Right cardiac atrium (tissue), 5 donors: ENCODE measurements at regions not wholly inside any gene's neighbourhood (a gene's known extent, or its start where the extent isn't known, plus 50 kb on each side); places are given as distances from the start of the nearest gene placed in this dataset.
A peak's percentile ranks its signal among the peaks of the same experiment; 100 is the strongest.

Source experiments
- ATAC-seq, 2 donors: fragments of 200-7000 bp; cut with Tn5 transposase; one replicate each; pipeline versions ENCODE4 v1.8.0 to v1.9.1; 2020; ENCODE audit warnings: moderate library complexity in 2 of 2, mild to moderate bottlenecking in 1 of 2
- DNase-seq, 3 donors: peaks; one replicate each; pipeline ENCODE4 v3.0.0-alpha.2; 2020
- H3K27ac ChIP-seq: one replicate; pipeline ENCODE4 v1.5.1; 2013; ENCODE audit warnings: mild to moderate bottlenecking, low read length, control low read depth, moderate library complexity
- H3K27me3 ChIP-seq: one replicate; pipeline ENCODE4 v1.6.1; 2013; ENCODE audit not compliant: control insufficient read depth, insufficient read depth
- H3K4me1 ChIP-seq: one replicate; pipeline ENCODE4 v1.6.1; 2013; ENCODE audit warnings: low read length; ENCODE audit not compliant: control insufficient read depth, insufficient read depth
- H3K4me3 ChIP-seq: one replicate; pipeline ENCODE4 v1.5.1; 2013; ENCODE audit warnings: low read length, control low read depth
- H3K9me3 ChIP-seq: one replicate; pipeline ENCODE4 v1.6.1; 2013; ENCODE audit warnings: low read length; ENCODE audit not compliant: control insufficient read depth
- WGBS: extraction: QIAGEN DNeasy Blood & Tissue Kit; methylation state at CpG from one replicate; pipeline ENCODE4 v1.1.7; 2013; 5-methylcytosine and 5-hydroxymethylcytosine counted together
- intact Hi-C, 4 donors: fragments of 100-400 bp; cut with DNase I; formaldehyde crosslinking; loops; one replicate each; pipeline versions ENCODE4 v1.11.0 to v1.14.0; 2022 to 2023
- donor health status: healthy with polysubstance abuse.
- donor health status: DM: no; HTN: yes; CAD: no.
- donor health status: DM: no; HTN: no; CAD: no.
- donor health status: DM: no; HTN: yes; CAD: no; lungs with severe emphysema.
- donor health status: DM: yes; HTN: yes; CAD: no.

DNA sequence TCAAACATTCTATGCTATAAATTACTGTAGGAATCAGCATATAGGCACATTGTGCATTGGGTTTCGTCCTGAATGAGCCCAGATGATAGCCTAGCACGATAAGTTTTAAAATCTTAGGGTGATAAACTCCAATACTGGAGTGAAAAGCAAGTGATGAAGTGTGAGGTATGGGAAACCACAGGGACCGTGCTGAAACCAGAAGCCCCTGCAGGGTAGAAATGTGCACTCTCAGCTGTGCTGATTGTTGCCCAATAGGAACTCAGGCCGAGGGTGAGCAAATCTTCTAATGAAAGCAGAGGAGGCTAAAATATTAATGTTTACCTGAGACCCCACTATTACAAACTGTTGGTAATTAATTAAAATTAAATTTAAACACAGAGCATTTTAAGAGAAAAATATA lies 1486.6 kb downstream of the AACS start:
- Histone ChIP-seq H3K9me3 (peaks cover 4% of the 10 kb centered on the region), H3K4me1 (no peaks in the 10 kb centered on the region), H3K27ac (no peak overlapping the region), H3K27me3 (no peaks in the 10 kb centered on the region), H3K4me3 (no peak overlapping the region)
- DNase-seq, result no peak
- intact Hi-C loops, result no loop called here
- no peak for ATAC-seq
- WGBS, result 20% methylated on average over 4 of the region's 4 CpGs

DNA sequence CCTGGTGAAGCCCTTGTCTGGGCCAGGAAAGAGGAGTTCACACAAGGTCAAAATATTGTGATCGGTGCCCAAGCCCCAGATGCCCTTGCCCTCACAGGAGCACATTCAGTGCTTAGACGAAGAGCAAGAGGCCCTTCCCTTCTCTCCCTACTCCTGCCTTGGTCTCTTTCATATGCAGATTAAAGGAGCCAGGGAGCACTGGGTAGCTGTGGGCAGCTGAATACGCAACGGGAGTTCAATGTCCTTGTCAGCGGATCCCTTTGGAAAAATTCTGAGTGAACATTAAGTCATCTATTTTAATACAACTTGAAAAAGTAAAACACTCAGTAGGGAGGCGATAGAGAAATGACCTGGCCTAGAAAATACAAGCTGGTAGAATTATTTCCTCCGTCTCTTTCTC lies 1489.4 kb downstream of the AACS start:
- ATAC-seq, result no peak
- WGBS, result 65% methylated on average over 7 of the region's 7 CpGs

DNA sequence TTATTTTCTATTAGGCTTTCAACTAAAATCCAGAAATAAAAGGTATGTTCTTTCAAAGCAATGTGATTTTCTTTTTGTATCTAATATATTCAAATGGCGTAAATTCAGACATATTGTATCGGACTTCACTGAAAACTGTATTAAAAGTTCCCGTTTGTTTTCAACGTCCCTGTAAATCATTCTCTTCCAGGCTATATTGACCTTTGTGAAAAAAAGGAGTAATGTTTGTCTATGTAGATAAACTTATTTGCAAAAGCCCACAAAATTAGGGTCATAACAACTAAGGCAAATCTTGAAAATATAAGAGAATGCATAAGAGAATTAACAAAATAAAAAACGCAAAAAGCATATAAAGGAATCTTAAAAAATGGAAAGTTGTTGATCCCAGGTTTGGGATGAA lies 1492.4 kb downstream of the AACS start:
- ATAC-seq (no peak), DNase-seq (no peak)
- Histone ChIP-seq H3K27ac (no peak overlapping the region), H3K9me3 (peaks cover 4% of the 10 kb centered on the region), H3K4me1 (no peaks in the 10 kb centered on the region), H3K4me3 (no peak overlapping the region), H3K27me3 (no peaks in the 10 kb centered on the region)
- 87% methylated on average over 5 of the region's 5 CpGs for WGBS
- intact Hi-C loops, result no loop called here

More for the DNA sequence above, 1489.4 kb downstream of the AACS start:
- Histone ChIP-seq H3K9me3 (peaks cover 4% of the 10 kb centered on the region), H3K27me3 (no peaks in the 10 kb centered on the region), H3K4me1 (no peaks in the 10 kb centered on the region), H3K4me3 (no peak overlapping the region), H3K27ac (no peak overlapping the region)
- intact Hi-C loops, result no loop called here
- DNase-seq, result no peak

DNA sequence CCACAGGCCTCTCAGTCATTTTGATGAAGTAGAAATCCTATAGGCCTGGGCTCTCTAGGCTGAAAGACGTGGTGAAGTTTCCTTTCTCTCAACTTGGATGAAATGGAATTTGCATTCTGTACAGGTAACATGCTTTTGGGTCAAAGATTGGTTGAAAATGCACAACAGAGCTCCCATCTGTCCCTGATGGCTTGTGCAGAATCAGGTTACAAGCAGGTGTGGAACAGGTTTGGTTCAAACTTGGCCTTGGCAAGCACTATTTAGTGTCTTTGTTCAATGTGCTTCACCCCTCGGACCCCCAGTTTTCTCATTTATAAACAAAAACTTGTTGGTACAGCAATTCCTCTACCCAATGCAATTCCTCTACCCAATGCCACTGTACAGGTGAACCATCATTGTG lies 1493.0 kb downstream of the AACS start:
- no peak for ATAC-seq
- Histone ChIP-seq H3K9me3 (peaks cover 4% of the 10 kb centered on the region), H3K4me1 (no peaks in the 10 kb centered on the region), H3K4me3 (no peak overlapping the region), H3K27ac (no peak overlapping the region), H3K27me3 (no peaks in the 10 kb centered on the region)
- intact Hi-C loops, result no loop called here
- whole genome bisulfite sequencing, result 69% methylated on average over 2 of the region's 2 CpGs
- DNase-seq, result no peak

DNA sequence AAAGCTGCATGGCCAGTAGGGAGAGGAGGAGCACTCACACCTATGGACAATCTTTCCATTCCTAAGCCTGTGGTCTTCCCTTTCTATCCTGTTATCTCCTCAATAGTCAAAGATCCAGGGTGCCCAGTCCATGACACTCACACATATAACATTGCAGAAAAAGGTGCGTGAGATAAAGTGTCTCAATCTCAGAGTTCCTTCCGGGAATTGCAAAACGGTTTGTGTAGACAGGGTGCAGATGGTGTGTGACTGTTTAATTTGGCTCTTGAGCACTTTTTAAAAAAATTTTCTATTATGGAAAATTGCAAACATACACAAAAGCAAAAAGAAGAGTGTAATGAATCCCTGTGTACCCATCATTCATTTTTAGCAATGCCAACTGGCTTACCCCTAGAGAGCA lies 1493.6 kb downstream of the AACS start:
- no peak overlapping the region for H3K4me3 ChIP-seq
- intact Hi-C loops, result no loop called here
- no peak for ATAC-seq

DNA sequence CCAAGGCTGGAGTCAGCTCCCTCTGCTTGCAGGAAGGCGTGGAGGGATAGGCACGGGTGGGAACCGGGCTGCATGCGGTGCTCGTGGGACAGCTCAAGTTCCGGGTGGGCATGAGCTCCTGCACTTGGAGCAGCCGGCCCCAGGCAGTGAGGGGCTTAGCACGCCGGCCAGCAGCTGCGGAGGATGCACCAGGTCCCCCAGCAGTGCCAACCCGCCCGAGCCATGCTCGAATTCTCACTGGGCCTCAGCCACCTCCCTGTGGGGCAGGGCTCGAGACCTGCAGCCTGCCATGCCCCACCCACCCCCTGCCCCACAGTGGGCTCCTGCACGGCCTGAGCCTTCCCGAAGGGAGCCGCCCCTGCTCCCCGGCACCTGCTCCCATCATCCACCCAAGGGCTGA lies 1501.8 kb downstream of the AACS start:
- no peaks in the 10 kb centered on the region for H3K4me1 ChIP-seq
- WGBS, result 88% methylated on average over 18 of the region's 18 CpGs
- H3K9me3 ChIP-seq, result no peaks in the 10 kb centered on the region
- ATAC-seq (no peak), DNase-seq (peak in 1 of 3 donors; percentile 30)
- H3K27ac ChIP-seq, result no peak overlapping the region
- H3K27me3 ChIP-seq, result no peaks in the 10 kb centered on the region
- no peak overlapping the region for H3K4me3 ChIP-seq
- intact Hi-C loops, result no loop called here

More for the DNA sequence above, 1493.6 kb downstream of the AACS start:
- Histone ChIP-seq H3K27me3 (no peaks in the 10 kb centered on the region), H3K27ac (no peak overlapping the region), H3K9me3 (no peaks in the 10 kb centered on the region), H3K4me1 (no peaks in the 10 kb centered on the region)
- WGBS, result 63% methylated on average over 3 of the region's 3 CpGs
- no peak for DNase-seq

DNA sequence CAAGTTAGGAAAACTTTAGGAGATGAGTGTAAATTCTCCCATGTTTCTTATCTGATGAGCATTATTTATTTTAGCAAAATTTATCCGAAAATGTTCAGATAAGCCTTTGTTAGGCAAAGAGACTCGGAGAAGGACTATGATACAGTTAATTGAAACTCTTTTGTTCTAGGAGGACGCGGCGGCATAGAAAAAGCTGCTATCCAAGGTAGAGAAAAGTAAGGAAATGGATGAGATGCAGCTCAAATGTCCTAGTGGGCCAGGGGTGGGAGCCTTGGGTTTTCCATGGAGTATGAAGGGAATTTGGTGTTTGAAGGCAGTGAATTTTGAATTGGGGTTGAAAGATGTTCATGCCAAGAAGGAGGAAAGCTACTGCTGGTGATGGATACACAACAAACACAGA lies 1504.5 kb downstream of the AACS start:
- intact Hi-C loops, result no loop called here
- Histone ChIP-seq H3K27me3 (no peaks in the 10 kb centered on the region), H3K9me3 (no peaks in the 10 kb centered on the region), H3K27ac (no peak overlapping the region), H3K4me3 (no peak overlapping the region), H3K4me1 (no peaks in the 10 kb centered on the region)
- ATAC-seq, result no peak
- no peak for DNase-seq
- WGBS, result 78% methylated on average over 5 of the region's 5 CpGs

DNA sequence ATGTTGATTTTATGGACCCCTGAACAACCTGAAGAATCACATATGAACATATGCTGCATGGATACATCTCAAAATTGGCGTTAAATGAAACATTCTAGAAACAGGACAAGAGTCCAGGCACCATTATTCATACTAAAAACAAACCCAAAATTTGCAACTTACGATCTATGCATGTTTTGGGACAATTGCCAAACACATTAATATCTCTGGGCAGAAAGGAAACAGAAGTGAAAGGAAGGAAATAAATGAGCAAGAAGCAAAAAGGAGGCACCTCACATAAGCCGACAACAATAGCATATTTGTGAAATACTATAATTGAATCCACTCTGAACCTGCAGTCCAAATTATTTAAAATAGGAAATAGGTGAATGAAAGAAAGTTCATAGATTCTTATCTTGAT lies 1505.3 kb downstream of the AACS start:
- Histone ChIP-seq H3K4me3 (no peak overlapping the region), H3K9me3 (no peaks in the 10 kb centered on the region), H3K27ac (no peak overlapping the region), H3K27me3 (no peaks in the 10 kb centered on the region), H3K4me1 (no peaks in the 10 kb centered on the region)
- ATAC-seq (no peak), DNase-seq (no peak)
- 46% methylated on average over 3 of the region's 3 CpGs for WGBS
- intact Hi-C loops, result no loop called here

DNA sequence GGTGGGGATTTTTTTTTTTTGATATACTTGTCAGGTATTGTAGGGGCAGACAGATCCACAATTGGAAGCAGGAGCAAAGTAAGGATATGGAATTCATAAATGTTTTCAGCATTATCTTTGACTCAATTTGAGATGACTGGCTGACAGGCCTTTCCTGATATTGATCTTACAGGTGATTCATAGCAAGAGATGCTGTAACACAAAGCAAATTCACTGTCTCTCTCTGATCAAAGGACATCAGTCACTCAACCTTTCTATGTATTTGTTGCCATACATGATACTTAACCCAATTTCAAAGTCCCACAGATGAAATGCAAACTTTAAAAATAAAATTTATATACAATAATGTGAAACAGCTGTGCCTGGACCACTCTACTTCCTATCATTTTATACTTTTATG lies 1506.9 kb downstream of the AACS start:
- DNase-seq, result no peak
- H3K9me3 ChIP-seq, result no peaks in the 10 kb centered on the region
- no peak overlapping the region for H3K27ac ChIP-seq
- H3K4me1 ChIP-seq, result no peaks in the 10 kb centered on the region
- ATAC-seq, result no peak
- no peaks in the 10 kb centered on the region for H3K27me3 ChIP-seq
- intact Hi-C loops, result no loop called here
- no peak overlapping the region for H3K4me3 ChIP-seq

DNA sequence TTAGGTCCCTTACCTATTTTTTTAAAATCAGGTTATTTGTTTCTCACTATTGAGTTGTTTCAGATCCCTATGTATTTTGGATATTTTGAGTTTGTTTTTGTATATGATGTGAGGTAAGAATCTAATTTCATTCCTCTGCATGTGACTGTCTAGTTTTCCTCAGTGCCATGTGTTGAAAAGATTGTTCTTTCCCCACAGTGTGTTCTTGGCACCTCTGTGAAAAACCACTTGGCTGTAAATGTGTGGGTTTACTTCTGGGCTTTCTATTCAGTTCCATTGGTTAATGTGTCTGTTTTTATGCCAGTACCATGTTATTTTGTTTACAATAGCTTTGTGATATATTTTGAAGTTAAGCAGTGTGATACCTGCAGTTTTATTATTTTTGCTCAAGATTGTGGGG lies 1516.4 kb downstream of the AACS start:
- no peaks in the 10 kb centered on the region for H3K9me3 ChIP-seq
- H3K27ac ChIP-seq, result no peak overlapping the region
- no peaks in the 10 kb centered on the region for H3K4me1 ChIP-seq
- intact Hi-C loops, result no loop called here
- DNase-seq (no peak), ATAC-seq (no peak)
- H3K4me3 ChIP-seq, result no peak overlapping the region
- no peaks in the 10 kb centered on the region for H3K27me3 ChIP-seq

DNA sequence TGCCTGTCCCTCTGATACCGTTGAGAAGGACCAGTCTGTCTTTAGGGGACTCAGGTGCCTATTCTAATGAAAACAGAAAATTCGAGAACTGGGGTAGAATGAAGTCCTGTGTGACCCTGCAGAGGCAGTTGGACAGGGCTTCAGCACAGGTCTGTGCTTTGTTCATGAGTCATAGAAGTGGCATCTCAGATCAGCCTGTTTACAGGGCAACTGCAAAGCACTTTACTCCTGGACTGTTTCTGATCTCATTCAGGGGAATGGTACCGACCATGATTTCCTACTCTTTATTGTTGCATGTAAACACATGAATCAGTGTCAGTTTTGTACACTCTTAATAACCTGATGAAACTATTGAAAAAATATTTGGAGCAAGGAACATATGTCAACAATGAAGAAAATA lies 1517.0 kb downstream of the AACS start:
- Histone ChIP-seq H3K4me3 (no peak overlapping the region), H3K4me1 (no peaks in the 10 kb centered on the region), H3K9me3 (no peaks in the 10 kb centered on the region), H3K27me3 (no peaks in the 10 kb centered on the region), H3K27ac (no peak overlapping the region)
- 59% methylated on average over 3 of the region's 3 CpGs for WGBS
- intact Hi-C loops, result no loop called here
- no peak for ATAC-seq
- no peak for DNase-seq

DNA sequence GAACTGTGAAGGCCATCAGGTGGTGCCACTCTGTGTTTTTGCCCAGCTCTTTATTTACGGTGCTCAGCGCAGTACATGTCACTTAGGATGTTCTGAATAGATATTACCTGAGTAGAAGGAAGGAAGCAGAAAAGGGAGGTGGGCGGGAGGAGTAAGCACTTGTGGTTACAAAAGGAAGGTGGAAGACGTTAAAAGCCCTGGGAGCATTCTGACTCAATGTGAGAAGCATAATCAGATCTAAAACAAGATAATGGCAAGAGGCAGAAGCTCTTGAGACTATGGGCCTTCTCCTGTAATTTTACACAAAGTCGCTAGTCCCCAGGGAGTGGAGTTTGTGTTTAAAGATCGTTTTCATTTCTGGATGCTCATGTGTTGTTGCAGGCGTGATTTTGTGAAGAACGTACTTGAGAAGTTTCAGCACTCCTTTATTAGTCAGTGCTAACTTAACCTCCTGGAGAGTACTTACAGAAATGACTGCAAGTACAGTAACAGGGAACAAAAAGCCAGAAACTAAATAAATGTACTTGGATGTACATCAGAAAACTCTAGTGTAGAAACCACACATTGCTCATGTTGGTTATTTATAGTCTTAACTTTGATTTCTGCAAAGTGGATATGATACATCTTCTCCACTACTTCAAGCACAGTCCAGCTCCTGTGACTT lies 1523.5 kb downstream of the AACS start:
- DNase-seq (no peak), ATAC-seq (no peak)
- Histone ChIP-seq H3K27ac (no peak overlapping the region), H3K4me3 (no peak overlapping the region), H3K9me3 (no peaks in the 10 kb centered on the region), H3K27me3 (no peaks in the 10 kb centered on the region), H3K4me1 (no peaks in the 10 kb centered on the region)
- intact Hi-C loops, result no loop called here
- 64% methylated on average over 8 of the region's 8 CpGs for WGBS
